ENCODE measurements at regions not wholly inside any gene's neighbourhood (a gene's known extent, or its start where the extent isn't known, plus 50 kb on each side); places are given as distances from the start of the nearest gene placed in this dataset.
"Not testable (repeated sequence)": the region's sequence is repeated elsewhere in the genome, so short reads cannot be mapped to it uniquely, and the experiment has no call there.

DNA sequence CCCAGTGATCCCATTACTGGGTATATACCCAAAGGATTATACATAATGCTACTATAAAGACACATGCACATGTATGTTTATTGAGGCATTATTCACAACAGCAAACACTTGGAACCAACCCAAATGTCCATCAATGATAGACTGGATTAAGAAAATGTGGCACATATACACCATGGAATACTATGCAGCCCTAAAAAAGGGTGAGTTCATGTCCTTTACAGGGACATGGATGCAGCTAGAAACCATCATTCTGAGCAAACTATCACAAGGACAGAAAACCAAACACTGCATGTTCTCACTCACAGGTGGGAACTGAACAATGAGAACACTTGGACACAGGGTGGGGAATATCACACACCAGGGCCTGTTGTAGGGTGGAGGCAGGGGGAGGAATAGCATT is 197.4 kb downstream of the ETAA1 start:
- H3K9me3 ChIP-seq (ENCODE audit: control insufficient read depth, insufficient read depth, low read length); H3K4me1 ChIP-seq (ENCODE audit: control insufficient read depth, insufficient read depth, low read length); H3K4me3 ChIP-seq (ENCODE audit: low read depth, low read length); H3K36me3 ChIP-seq (ENCODE audit: control insufficient read depth, insufficient read depth, low read length); H3K9ac ChIP-seq (ENCODE audit: low read depth, low read length); H3K27me3 ChIP-seq (ENCODE audit: control insufficient read depth, insufficient read depth, low read length); H3K27ac ChIP-seq (ENCODE audit: low read depth, low read length): not testable (repeated sequence)

DNA sequence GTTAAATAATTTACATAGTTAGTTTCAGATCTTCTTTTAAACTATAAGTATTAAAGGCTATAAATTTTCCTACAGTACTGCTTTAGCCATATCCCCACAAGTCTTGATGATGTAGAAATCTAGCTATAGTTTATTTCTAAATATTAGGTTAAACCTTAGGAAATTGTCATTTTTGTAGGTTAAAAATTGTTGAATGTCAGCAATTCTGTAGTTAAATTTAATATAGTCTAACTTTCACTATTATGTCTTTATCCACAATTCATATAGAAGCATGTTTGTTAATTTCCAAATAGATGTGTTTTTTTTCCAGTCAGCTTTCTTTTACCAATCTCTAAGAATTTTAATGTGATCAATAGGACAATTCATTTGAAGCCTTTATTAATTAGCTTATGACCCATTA is 199.7 kb downstream of the ETAA1 start:
- no peak overlapping the region for H3K4me3 ChIP-seq (ENCODE audit: low read depth, low read length)
- H3K9ac ChIP-seq (ENCODE audit: low read depth, low read length), result no peak overlapping the region
- H3K36me3 ChIP-seq (ENCODE audit: control insufficient read depth, insufficient read depth, low read length), result no peaks in the 10 kb centered on the region
- no peaks in the 10 kb centered on the region for H3K27me3 ChIP-seq (ENCODE audit: control insufficient read depth, insufficient read depth, low read length)
- H3K4me1 ChIP-seq (ENCODE audit: control insufficient read depth, insufficient read depth, low read length), result no peaks in the 10 kb centered on the region
- no peaks in the 10 kb centered on the region for H3K9me3 ChIP-seq (ENCODE audit: control insufficient read depth, insufficient read depth, low read length)
- no peak overlapping the region for H3K27ac ChIP-seq (ENCODE audit: low read depth, low read length)

DNA sequence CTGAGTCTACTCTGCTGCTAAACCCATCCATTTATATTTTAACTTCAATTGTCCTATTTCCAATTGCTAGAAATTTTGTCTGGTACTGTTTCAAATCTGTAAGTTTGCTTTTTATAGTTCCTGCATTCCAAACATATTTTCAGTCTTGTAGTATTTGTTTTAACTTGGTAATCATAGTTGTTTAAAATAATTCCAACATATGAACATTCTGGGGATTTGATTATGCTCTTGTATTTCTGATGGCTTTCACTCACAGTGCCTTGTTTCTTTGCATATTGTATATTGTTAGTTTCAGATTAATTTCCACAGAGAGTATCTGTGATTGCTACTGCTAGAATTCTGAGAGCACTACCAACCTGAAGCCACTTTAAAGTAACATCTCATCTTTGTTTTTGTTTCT is 202.4 kb downstream of the ETAA1 start:
- Histone ChIP-seq H3K4me1 (ENCODE audit: control insufficient read depth, insufficient read depth, low read length) (no peaks in the 10 kb centered on the region), H3K27me3 (ENCODE audit: control insufficient read depth, insufficient read depth, low read length) (no peaks in the 10 kb centered on the region), H3K36me3 (ENCODE audit: control insufficient read depth, insufficient read depth, low read length) (no peaks in the 10 kb centered on the region), H3K4me3 (ENCODE audit: low read depth, low read length) (no peak overlapping the region), H3K9me3 (ENCODE audit: control insufficient read depth, insufficient read depth, low read length) (no peaks in the 10 kb centered on the region), H3K9ac (ENCODE audit: low read depth, low read length) (no peak overlapping the region), H3K27ac (ENCODE audit: low read depth, low read length) (no peak overlapping the region)

DNA sequence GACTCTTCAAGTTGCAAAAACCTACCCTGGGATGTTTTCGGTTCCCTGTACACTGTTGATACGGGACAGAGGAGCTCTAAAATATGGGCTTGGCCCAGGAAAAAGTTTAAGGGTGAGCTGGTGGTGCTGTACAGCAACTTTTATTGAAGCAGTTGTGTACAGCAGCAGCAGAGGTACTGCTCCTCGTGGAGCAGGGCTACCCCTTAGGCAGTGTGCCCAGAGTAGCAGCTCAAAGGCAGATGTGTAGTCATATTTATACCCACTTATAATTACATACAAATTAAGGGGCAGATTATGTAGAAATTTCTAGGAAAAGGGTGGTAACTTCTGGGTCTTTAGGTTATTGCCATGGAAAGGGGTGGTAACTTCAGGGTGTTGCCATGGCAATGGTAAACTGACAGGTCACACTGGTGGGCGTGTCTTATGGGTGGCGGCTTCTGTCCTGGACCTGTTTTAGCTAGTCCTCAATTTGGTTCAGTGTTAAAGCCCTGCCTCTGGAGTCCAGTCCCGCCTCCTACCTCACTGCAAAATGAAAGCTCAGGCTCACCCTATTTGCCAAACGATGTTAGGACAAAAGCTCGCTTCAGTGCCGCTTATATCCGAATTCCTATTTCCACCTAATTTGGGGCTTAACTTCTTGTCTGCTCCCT is 203.2 kb downstream of the ETAA1 start:
- H3K4me1 ChIP-seq (ENCODE audit: control insufficient read depth, insufficient read depth, low read length), result no peaks in the 10 kb centered on the region
- no peak overlapping the region for H3K27ac ChIP-seq (ENCODE audit: low read depth, low read length)
- H3K4me3 ChIP-seq (ENCODE audit: low read depth, low read length), result no peak overlapping the region
- no peaks in the 10 kb centered on the region for H3K9me3 ChIP-seq (ENCODE audit: control insufficient read depth, insufficient read depth, low read length)
- H3K36me3 ChIP-seq (ENCODE audit: control insufficient read depth, insufficient read depth, low read length), result no peaks in the 10 kb centered on the region
- no peak overlapping the region for H3K9ac ChIP-seq (ENCODE audit: low read depth, low read length)
- no peaks in the 10 kb centered on the region for H3K27me3 ChIP-seq (ENCODE audit: control insufficient read depth, insufficient read depth, low read length)

DNA sequence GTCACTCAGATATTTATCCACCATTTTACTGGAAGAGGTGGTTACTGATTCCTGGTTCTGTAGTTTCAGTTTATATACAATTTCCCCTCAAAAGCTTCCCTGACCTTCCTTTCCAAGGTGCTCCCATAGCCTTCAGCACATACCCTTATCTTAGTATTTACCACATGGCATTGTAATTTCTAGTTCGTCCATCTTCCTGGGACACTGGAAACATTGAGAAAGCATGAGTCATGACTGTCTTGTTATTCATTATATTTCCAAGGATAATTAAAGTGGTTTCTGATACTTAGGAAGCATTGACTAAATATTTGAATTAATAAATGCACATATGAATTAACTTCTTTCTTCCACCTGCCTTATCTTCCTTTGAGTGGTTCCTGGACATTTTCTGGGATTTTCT is 203.8 kb downstream of the ETAA1 start:
- H3K27ac ChIP-seq (ENCODE audit: low read depth, low read length), result no peak overlapping the region
- H3K27me3 ChIP-seq (ENCODE audit: control insufficient read depth, insufficient read depth, low read length), result no peaks in the 10 kb centered on the region

DNA sequence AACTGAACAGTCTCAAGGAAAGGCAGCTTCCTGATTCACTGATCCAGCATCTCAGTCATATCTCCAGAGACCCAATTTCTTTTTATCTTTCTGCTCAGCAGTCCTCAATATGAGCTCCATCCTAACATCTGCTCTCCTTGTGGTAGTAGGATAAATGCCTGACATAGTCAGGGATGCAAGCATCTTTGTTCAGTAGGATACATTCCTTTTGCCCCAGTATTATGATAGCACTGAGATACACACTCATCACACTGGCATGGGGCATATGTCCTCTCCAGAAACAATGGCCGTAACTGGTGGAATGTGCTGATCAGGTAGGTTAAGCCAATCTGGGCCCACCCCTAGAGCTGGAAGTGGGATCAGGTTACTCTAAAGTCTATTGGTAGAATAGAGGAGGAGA is 207.2 kb downstream of the ETAA1 start:
- Histone ChIP-seq H3K4me1 (ENCODE audit: control insufficient read depth, insufficient read depth, low read length) (no peaks in the 10 kb centered on the region), H3K9ac (ENCODE audit: low read depth, low read length) (no peak overlapping the region), H3K4me3 (ENCODE audit: low read depth, low read length) (no peak overlapping the region), H3K27ac (ENCODE audit: low read depth, low read length) (no peak overlapping the region), H3K9me3 (ENCODE audit: control insufficient read depth, insufficient read depth, low read length) (no peaks in the 10 kb centered on the region), H3K36me3 (ENCODE audit: control insufficient read depth, insufficient read depth, low read length) (no peaks in the 10 kb centered on the region), H3K27me3 (ENCODE audit: control insufficient read depth, insufficient read depth, low read length) (no peaks in the 10 kb centered on the region)

More for the DNA sequence above, 203.8 kb downstream of the ETAA1 start:
- Histone ChIP-seq H3K9me3 (ENCODE audit: control insufficient read depth, insufficient read depth, low read length) (no peaks in the 10 kb centered on the region), H3K9ac (ENCODE audit: low read depth, low read length) (no peak overlapping the region), H3K4me3 (ENCODE audit: low read depth, low read length) (no peak overlapping the region), H3K36me3 (ENCODE audit: control insufficient read depth, insufficient read depth, low read length) (no peaks in the 10 kb centered on the region), H3K4me1 (ENCODE audit: control insufficient read depth, insufficient read depth, low read length) (no peaks in the 10 kb centered on the region)

DNA sequence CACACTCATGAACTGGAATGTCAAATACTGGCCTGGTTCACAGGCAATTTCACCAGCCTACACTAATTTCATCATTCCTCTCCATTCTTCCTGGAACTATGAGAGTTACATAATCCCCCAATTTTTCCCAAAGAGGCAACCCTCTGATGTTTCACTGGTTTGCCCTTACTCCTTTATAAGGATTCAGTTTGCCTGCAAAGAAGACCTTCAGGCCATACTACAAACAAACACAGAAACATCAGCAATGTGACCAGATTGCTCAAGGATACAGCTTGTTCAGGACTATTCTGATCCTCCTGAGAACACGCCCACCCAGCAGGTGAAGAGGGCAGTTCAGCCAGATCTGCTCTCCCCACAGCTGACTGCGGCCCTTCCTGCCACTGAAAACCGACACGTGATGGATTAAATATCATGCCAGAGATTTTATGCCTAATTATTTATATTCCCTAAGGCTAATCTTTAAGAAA is 215.5 kb downstream of the ETAA1 start:
- Histone ChIP-seq H3K27me3 (ENCODE audit: control insufficient read depth, insufficient read depth, low read length) (no peaks in the 10 kb centered on the region), H3K9ac (ENCODE audit: low read depth, low read length) (no peak overlapping the region), H3K4me3 (ENCODE audit: low read depth, low read length) (no peak overlapping the region), H3K9me3 (ENCODE audit: control insufficient read depth, insufficient read depth, low read length) (no peaks in the 10 kb centered on the region), H3K36me3 (ENCODE audit: control insufficient read depth, insufficient read depth, low read length) (no peaks in the 10 kb centered on the region), H3K4me1 (ENCODE audit: control insufficient read depth, insufficient read depth, low read length) (no peaks in the 10 kb centered on the region), H3K27ac (ENCODE audit: low read depth, low read length) (no peak overlapping the region)

DNA sequence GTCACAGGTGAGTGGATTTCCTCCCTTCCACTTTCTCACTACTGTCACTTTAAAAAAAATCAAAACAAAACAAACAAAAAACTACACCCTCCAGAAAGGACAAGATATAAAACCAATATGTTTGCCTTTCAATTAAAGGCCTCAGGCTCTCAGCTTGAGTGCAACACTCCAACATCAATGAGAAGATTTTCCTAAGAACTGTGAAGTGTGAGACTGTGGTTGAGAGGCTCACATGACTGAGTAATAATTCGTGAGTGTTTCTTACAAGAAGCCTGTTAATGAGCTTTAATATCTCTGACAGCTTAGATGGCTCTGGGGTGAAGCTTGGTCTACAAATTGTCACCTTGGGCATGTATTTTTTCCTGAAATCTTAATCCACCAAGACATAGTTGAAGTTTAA is 216.1 kb downstream of the ETAA1 start:
- Histone ChIP-seq H3K36me3 (ENCODE audit: control insufficient read depth, insufficient read depth, low read length) (no peaks in the 10 kb centered on the region), H3K4me1 (ENCODE audit: control insufficient read depth, insufficient read depth, low read length) (no peaks in the 10 kb centered on the region), H3K9ac (ENCODE audit: low read depth, low read length) (no peak overlapping the region), H3K4me3 (ENCODE audit: low read depth, low read length) (no peak overlapping the region), H3K27me3 (ENCODE audit: control insufficient read depth, insufficient read depth, low read length) (no peaks in the 10 kb centered on the region), H3K9me3 (ENCODE audit: control insufficient read depth, insufficient read depth, low read length) (no peaks in the 10 kb centered on the region), H3K27ac (ENCODE audit: low read depth, low read length) (no peak overlapping the region)

DNA sequence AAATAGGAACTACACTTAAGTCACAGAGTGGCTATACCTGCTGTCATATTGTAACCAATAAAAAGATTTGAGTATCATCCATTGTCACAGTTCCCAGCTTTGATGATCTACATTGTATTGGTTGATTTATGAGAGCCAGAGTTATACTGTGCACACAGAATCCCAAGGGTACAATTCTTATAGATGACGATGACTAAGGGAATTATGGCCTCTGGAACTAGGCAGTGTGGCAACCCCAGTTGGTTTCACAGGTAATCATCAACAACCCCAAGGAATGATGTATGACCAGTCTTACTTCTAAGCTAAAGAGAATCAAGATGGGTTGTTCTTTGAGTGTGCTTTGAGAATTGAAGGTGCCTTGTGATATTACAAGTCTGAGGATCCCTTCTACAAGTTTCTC is 217.3 kb downstream of the ETAA1 start:
- no peak overlapping the region for H3K9ac ChIP-seq (ENCODE audit: low read depth, low read length)
- no peak overlapping the region for H3K4me3 ChIP-seq (ENCODE audit: low read depth, low read length)
- no peaks in the 10 kb centered on the region for H3K9me3 ChIP-seq (ENCODE audit: control insufficient read depth, insufficient read depth, low read length)
- no peak overlapping the region for H3K27ac ChIP-seq (ENCODE audit: low read depth, low read length)
- H3K36me3 ChIP-seq (ENCODE audit: control insufficient read depth, insufficient read depth, low read length), result no peaks in the 10 kb centered on the region
- H3K27me3 ChIP-seq (ENCODE audit: control insufficient read depth, insufficient read depth, low read length), result no peaks in the 10 kb centered on the region
- no peaks in the 10 kb centered on the region for H3K4me1 ChIP-seq (ENCODE audit: control insufficient read depth, insufficient read depth, low read length)

DNA sequence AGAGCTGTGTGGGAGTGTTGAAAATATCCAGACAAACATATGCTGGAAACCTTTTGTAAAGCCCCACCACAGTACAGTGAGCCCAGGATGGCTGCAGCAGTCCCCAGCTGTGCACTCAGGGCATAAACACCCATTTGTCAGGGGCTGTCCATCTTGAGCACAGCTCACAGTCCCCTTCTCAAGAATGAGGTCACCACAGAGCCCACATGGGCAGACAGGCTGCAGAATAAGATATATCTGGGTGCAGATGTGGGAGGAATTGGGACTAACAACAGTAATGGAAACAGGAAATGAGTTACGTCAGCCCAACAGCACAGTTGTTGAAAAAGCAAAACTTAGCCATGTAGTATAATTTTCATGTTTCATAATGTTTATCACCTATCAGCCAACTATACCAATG is 219.6 kb downstream of the ETAA1 start:
- Histone ChIP-seq H3K36me3 (ENCODE audit: control insufficient read depth, insufficient read depth, low read length) (no peaks in the 10 kb centered on the region), H3K27me3 (ENCODE audit: control insufficient read depth, insufficient read depth, low read length) (no peaks in the 10 kb centered on the region), H3K9me3 (ENCODE audit: control insufficient read depth, insufficient read depth, low read length) (no peaks in the 10 kb centered on the region), H3K4me3 (ENCODE audit: low read depth, low read length) (no peak overlapping the region), H3K4me1 (ENCODE audit: control insufficient read depth, insufficient read depth, low read length) (no peaks in the 10 kb centered on the region), H3K9ac (ENCODE audit: low read depth, low read length) (no peak overlapping the region), H3K27ac (ENCODE audit: low read depth, low read length) (no peak overlapping the region)

DNA sequence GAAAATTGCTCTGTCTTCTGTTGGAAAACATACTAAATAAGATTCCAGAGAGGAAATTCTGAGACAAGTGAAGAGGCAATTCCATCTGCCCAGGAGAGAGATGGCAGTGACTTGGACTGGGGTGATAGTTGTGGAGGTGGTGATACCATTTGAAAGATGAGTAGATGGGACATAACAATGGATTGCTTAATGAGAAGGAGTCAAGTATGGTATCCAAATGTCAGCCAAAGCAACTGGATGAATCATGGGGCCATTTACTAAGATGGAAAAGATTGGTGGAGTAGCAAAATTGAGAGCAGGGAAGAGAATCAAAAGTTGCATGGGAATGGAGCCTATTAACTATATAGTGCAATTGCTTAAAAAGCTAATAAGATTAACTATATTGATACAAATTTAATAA is 222.1 kb downstream of the ETAA1 start:
- no peaks in the 10 kb centered on the region for H3K9me3 ChIP-seq (ENCODE audit: control insufficient read depth, insufficient read depth, low read length)
- H3K4me1 ChIP-seq (ENCODE audit: control insufficient read depth, insufficient read depth, low read length), result no peaks in the 10 kb centered on the region
- no peaks in the 10 kb centered on the region for H3K27me3 ChIP-seq (ENCODE audit: control insufficient read depth, insufficient read depth, low read length)
- no peak overlapping the region for H3K27ac ChIP-seq (ENCODE audit: low read depth, low read length)
- no peak overlapping the region for H3K9ac ChIP-seq (ENCODE audit: low read depth, low read length)
- H3K36me3 ChIP-seq (ENCODE audit: control insufficient read depth, insufficient read depth, low read length), result no peaks in the 10 kb centered on the region
- H3K4me3 ChIP-seq (ENCODE audit: low read depth, low read length), result no peak overlapping the region

DNA sequence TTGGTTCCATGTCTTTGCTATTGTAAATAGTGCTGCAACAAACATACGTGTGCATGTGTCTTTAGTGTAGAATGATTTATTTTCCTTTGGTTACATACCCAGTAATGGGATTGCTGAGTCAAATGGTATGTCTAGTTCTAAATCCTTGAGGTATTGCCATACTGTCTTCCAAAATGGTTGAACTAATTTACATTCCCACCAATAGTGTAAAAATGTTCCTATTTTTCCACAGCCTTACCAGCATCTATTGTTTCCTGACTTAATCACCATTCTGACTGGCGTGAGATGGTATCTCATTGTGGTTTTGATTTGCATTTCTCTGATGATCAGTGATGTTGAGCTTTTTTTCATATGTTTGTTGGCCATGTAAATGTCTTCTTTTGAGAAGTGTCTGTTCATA is 226.6 kb downstream of the ETAA1 start:
- not testable (repeated sequence) for H3K9ac ChIP-seq (ENCODE audit: low read depth, low read length); H3K27ac ChIP-seq (ENCODE audit: low read depth, low read length); H3K36me3 ChIP-seq (ENCODE audit: control insufficient read depth, insufficient read depth, low read length); H3K4me1 ChIP-seq (ENCODE audit: control insufficient read depth, insufficient read depth, low read length); H3K27me3 ChIP-seq (ENCODE audit: control insufficient read depth, insufficient read depth, low read length); H3K9me3 ChIP-seq (ENCODE audit: control insufficient read depth, insufficient read depth, low read length); H3K4me3 ChIP-seq (ENCODE audit: low read depth, low read length)
